Bronchial epithelial cell (primary cell): ENCODE measurements at regions not wholly inside any gene's neighbourhood (a gene's known extent, or its start where the extent isn't known, plus 50 kb on each side); places are given as distances from the start of the nearest gene placed in this dataset.

ENCODE experiments used
- DNase-seq: peaks from one replicate; pipeline ENCODE4 v3.0.0-alpha.2; 2010; ENCODE audit warnings: low read depth
- FAIRE-seq: peaks from 2 replicates; lab custom pipeline; 2011; peaks lifted over from hg19 to GRCh38; lab: Jason Lieb, UNC
- H3K27me3 ChIP-seq: 2 replicates; pipeline ENCODE4 v1.5.1; 2011; ENCODE audit warnings: low read length; ENCODE audit not compliant: control insufficient read depth, insufficient read depth
- H3K36me3 ChIP-seq: 2 replicates; pipeline ENCODE4 v1.5.1; 2011; ENCODE audit warnings: low read length; ENCODE audit not compliant: control insufficient read depth, insufficient read depth
- H3K4me3 ChIP-seq: 2 replicates; pipeline ENCODE4 v1.5.1; 2011; ENCODE audit warnings: mild to moderate bottlenecking, low read depth, low read length, control low read depth
- CTCF ChIP-seq: IDR thresholded peaks from 2 replicates; pipeline ENCODE4 v1.5.1; 2011; ENCODE audit warnings: mild to moderate bottlenecking, moderate library complexity, low read length, control low read depth, inconsistent platforms; ENCODE audit not compliant: insufficient read depth, severe bottlenecking

- FAIRE-seq = no peak
- Histone ChIP-seq H3K36me3 (no peaks in the 10 kb centered on the region), H3K27me3 (no peaks in the 10 kb centered on the region), H3K4me3 (no peak overlapping the region)
- no peak for TF ChIP-seq CTCF
- DNase-seq = no peak
Observed at GRCh38 chr2:189299974-189300373, 120.4 kb upstream of the COL5A2 start.

GRCh38 chr2:189300916-189301315 lies 121.4 kb upstream of the COL5A2 start:
- no peak overlapping the region for H3K4me3 ChIP-seq
- H3K36me3 ChIP-seq = no peaks in the 10 kb centered on the region
- FAIRE-seq (no peak), DNase-seq (no peak)
- TF ChIP-seq CTCF = no peak
- H3K27me3 ChIP-seq = no peaks in the 10 kb centered on the region

GRCh38 chr2:189302274-189302948 lies 122.8 kb upstream of the COL5A2 start:
- Histone ChIP-seq H3K27me3 (no peaks in the 10 kb centered on the region), H3K4me3 (no peak overlapping the region), H3K36me3 (no peaks in the 10 kb centered on the region)
- DNase-seq (peak; percentile 85), FAIRE-seq (peak; percentile 97)
- no peak for TF ChIP-seq CTCF

GRCh38 chr2:189304360-189304759 lies 124.8 kb upstream of the COL5A2 start:
- Histone ChIP-seq H3K27me3 (no peaks in the 10 kb centered on the region), H3K4me3 (no peak overlapping the region), H3K36me3 (no peaks in the 10 kb centered on the region)
- no peak for FAIRE-seq
- no peak for DNase-seq
- no peak for TF ChIP-seq CTCF

- TF ChIP-seq CTCF = no peak
Observed at GRCh38 chr2:189305291-189305943, 125.9 kb upstream of the COL5A2 start.

More at GRCh38 chr2:189305291-189305943, 125.9 kb upstream of the COL5A2 start:
- no peaks in the 10 kb centered on the region for H3K27me3 ChIP-seq
- H3K4me3 ChIP-seq = no peak overlapping the region
- FAIRE-seq (no peak), DNase-seq (peak; percentile 74)
- H3K36me3 ChIP-seq = no peaks in the 10 kb centered on the region
